ENCODE measurements at regions not wholly inside any gene's neighbourhood (a gene's known extent, or its start where the extent isn't known, plus 50 kb on each side); places are given as distances from the start of the nearest gene placed in this dataset.

DNA sequence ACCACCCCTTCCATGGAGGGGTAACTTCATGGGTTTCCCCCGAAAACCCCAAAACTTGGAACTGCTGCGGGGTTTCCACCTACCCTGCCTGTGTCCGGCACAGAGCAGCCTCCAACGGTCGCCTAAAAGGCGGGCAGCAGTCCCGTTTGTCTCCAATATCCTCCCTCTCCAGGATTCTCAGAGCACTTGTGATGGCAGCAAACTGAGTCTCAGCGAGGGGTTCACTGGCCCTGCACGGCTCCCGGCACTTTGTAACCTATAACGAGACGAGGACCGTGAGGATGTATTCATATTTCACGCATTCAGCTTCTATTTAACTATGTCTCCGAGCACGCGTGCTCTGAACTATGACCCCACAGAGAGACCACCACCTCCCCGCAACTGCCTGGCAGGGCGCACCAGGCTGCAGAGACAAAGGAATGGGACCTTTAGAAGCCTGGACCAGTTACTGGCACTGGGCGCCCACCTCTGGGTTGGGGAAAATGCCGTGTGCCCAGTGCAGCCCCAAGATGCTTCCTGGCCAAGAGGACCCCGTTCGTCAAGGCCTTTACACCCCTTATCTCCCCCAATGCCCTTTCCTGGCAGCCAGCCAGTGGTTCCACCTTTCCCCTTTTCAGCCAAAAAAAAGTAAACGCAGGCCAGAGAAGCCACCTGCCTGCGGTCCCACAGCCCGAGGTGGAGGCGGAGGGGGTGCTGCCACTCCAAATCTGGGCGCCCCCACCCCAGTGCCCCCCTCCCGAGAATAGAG, 173.1 kb upstream of the RTL1 start:
- no peak overlapping the region for H3K27ac Mint-ChIP-seq
- peak overlapping the region; percentile 69 for H3K4me3 Mint-ChIP-seq (ENCODE audit: low read depth)
- peaks cover 65% of the 10 kb centered on the region for H3K27me3 Mint-ChIP-seq

DNA sequence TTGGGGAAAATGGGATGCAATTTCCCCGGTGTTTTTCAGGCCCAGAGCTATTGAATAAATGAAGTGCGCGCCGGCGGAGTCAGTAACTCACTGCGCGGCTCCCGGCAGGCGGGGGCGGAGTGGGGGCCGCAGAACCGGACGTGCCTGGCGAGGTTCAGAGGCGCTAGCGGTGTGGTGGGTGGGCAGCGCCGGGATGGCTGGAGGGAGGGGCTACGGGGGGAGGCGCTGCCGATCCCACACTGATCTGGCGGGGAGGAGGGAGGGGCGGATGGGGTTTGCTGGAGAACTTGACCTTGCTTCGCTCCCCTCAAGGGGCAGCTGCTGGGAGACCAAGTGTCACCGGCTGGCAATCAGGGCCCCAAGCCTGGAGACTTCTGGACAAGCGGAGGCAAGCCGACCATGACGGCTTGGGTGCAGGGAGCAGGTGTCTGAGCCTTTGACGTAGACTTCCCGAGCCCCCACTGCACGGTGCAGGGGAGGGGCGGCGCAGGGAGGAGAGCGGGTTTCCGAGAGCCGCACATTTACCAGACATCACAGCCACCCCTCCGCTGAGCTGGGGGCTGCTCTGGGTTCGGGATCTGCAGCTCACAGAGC, 174.1 kb upstream of the RTL1 start:
- peaks cover 4% of the 10 kb centered on the region for H3K9me3 Mint-ChIP-seq (ENCODE audit: low read depth)
- TF ChIP-seq, protein P1, sequence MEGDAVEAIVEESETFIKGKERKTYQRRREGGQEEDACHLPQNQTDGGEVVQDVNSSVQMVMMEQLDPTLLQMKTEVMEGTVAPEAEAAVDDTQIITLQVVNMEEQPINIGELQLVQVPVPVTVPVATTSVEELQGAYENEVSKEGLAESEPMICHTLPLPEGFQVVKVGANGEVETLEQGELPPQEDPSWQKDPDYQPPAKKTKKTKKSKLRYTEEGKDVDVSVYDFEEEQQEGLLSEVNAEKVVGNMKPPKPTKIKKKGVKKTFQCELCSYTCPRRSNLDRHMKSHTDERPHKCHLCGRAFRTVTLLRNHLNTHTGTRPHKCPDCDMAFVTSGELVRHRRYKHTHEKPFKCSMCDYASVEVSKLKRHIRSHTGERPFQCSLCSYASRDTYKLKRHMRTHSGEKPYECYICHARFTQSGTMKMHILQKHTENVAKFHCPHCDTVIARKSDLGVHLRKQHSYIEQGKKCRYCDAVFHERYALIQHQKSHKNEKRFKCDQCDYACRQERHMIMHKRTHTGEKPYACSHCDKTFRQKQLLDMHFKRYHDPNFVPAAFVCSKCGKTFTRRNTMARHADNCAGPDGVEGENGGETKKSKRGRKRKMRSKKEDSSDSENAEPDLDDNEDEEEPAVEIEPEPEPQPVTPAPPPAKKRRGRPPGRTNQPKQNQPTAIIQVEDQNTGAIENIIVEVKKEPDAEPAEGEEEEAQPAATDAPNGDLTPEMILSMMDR (IDR thresholded peaks at IDR 0.05; ENCODE audit: unreplicated experiment), result no peak
- no peak for DNase-seq (ENCODE audit: low spot score, unreplicated experiment)
- peaks cover 67% of the 10 kb centered on the region for H3K27me3 Mint-ChIP-seq
- no peaks in the 10 kb centered on the region for H3K36me3 Mint-ChIP-seq (ENCODE audit: insufficient read depth)
- no peak overlapping the region for H3K27ac Mint-ChIP-seq
- H3K4me1 Mint-ChIP-seq (ENCODE audit: low read depth), result peaks cover 5% of the 10 kb centered on the region
- peak overlapping the region; percentile 69 for H3K4me3 Mint-ChIP-seq (ENCODE audit: low read depth)

More for the DNA sequence above, 173.1 kb upstream of the RTL1 start:
- peak; percentile 7 for DNase-seq (ENCODE audit: low spot score, unreplicated experiment)
- peaks cover 10% of the 10 kb centered on the region for H3K4me1 Mint-ChIP-seq (ENCODE audit: low read depth)
- TF ChIP-seq, protein P1 (IDR thresholded peaks at IDR 0.05; ENCODE audit: unreplicated experiment), result no peak
- no peaks in the 10 kb centered on the region for H3K36me3 Mint-ChIP-seq (ENCODE audit: insufficient read depth)
- H3K9me3 Mint-ChIP-seq (ENCODE audit: low read depth), result peaks cover 4% of the 10 kb centered on the region

DNA sequence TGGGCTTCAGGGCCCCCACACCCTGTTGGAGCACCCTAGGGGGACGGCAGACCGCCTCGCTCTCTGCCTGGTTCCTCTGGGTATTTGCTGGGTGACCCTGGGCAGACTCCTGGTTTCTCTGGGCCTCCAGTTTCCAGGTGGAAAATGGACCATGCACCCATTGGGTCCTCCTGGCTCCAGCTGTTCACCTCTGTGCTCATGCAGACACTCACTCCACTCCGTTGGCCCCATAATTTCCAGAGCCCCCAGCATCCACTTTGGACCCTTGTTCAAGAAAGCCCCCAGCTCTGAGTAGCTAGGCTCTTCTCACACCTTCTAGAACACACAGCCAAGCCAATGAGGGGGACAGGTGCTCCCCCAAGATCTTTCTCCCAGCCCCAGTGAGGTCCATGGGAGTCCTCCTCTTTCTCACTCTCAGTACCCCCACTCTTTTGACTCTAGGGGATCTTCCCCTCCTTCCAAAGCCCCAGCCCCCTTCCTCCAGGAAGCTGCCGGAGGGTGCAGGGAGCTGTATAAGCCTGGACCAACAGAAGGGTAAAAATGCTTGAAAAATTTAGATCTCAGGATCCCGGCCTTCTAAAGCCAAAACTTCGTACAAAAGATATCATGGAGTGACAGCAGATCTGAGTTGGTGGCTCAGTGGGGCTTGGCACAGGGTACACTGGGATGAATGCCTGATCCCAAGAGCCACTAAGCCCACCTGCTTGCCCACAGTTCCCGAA, 174.8 kb upstream of the RTL1 start:
- Mint-ChIP-seq H3K4me3 (ENCODE audit: low read depth) (peak overlapping the region; percentile 17), H3K36me3 (ENCODE audit: insufficient read depth) (no peaks in the 10 kb centered on the region), H3K27ac (no peak overlapping the region), H3K27me3 (peaks cover 70% of the 10 kb centered on the region), H3K9me3 (ENCODE audit: low read depth) (peaks cover 4% of the 10 kb centered on the region), H3K4me1 (ENCODE audit: low read depth) (peaks cover 5% of the 10 kb centered on the region)
- TF ChIP-seq, protein P1 (IDR thresholded peaks at IDR 0.05; ENCODE audit: unreplicated experiment), result no peak
- no peak for DNase-seq (ENCODE audit: low spot score, unreplicated experiment)

DNA sequence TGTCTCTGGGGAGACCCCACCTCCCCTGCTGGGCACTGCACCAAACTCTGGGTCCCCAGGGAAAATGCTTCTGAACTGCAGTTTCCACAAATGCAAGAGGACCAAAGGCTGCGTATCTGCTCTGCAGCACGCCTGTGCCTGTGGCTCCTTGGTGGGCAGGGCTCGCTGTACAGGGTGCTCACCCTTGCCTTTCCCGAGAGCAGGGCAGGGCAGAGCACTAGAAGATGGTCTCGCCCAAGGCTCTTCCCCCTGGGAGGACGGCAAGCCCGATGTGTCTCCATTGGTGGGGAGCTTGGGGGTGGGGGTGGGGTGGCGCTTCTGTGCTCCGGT, 175.3 kb upstream of the RTL1 start:
- Mint-ChIP-seq H3K9me3 (ENCODE audit: low read depth) (peaks cover 4% of the 10 kb centered on the region), H3K27me3 (peaks cover 70% of the 10 kb centered on the region), H3K4me1 (ENCODE audit: low read depth) (peaks cover 5% of the 10 kb centered on the region), H3K27ac (no peak overlapping the region), H3K4me3 (ENCODE audit: low read depth) (no peak overlapping the region), H3K36me3 (ENCODE audit: insufficient read depth) (no peaks in the 10 kb centered on the region)
- TF ChIP-seq, protein P1 (IDR thresholded peaks at IDR 0.05; ENCODE audit: unreplicated experiment), result no peak
- no peak for DNase-seq (ENCODE audit: low spot score, unreplicated experiment)

DNA sequence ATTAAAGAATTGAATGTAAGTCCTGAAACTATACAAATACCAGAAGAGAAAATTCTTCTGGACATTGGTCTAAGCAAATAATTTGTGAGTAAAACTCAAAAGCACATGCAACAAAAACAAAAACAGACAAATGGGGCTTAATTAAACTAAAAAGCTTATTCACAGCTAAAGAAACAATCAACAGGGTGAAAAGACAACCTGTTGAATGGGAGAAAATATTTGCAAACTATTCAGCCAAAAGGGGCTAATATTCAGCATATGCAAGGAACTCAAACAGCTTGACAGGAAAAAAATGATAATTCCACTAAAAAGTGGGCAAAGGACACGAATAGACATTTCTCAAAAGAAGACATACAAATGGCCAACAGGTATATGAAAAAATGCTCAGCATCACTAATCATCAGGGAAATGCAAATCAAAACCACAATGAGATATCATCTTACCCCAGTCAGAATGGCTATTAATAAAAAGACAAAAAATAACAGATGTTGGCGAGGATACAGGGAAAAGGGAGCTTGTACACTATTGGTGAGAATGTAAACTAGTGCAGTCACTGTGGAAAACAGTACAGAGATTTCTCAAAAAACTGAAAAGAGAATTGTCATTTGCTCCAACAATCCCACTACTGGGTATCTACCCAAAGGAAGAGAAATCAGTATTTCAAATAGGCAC, 177.5 kb upstream of the RTL1 start:
- TF ChIP-seq, protein P1 (IDR thresholded peaks at IDR 0.05; ENCODE audit: unreplicated experiment), result no peak

More for the DNA sequence above, 177.5 kb upstream of the RTL1 start:
- no peaks in the 10 kb centered on the region for H3K36me3 Mint-ChIP-seq (ENCODE audit: insufficient read depth)
- H3K9me3 Mint-ChIP-seq (ENCODE audit: low read depth), result peaks cover 4% of the 10 kb centered on the region
- peaks cover 58% of the 10 kb centered on the region for H3K27me3 Mint-ChIP-seq
- no peak for DNase-seq (ENCODE audit: low spot score, unreplicated experiment)
- no peak overlapping the region for H3K4me3 Mint-ChIP-seq (ENCODE audit: low read depth)
- no peak overlapping the region for H3K27ac Mint-ChIP-seq
- peaks cover 5% of the 10 kb centered on the region for H3K4me1 Mint-ChIP-seq (ENCODE audit: low read depth)

Measured in progenitor cell of endocrine pancreas (in vitro differentiated cells).